Neural cell (in vitro differentiated cells): ENCODE measurements at regions not wholly inside any gene's neighbourhood (a gene's known extent, or its start where the extent isn't known, plus 50 kb on each side); places are given as distances from the start of the nearest gene placed in this dataset.

Source experiments
- EZH2 ChIP-seq: fragments of 200-600, 300-800 bp; shearing (Covaris generic), sonication (generic); IDR thresholded peaks from 2 replicates; pipeline ENCODE4 v1.6.1; 2014; ENCODE audit warnings: antibody characterized with exemption, low read length, borderline replicate concordance, mild to moderate bottlenecking; ENCODE audit not compliant: insufficient read depth, poor library complexity, severe bottlenecking
- MXI1 ChIP-seq: fragments of 450-650 bp; conservative IDR thresholded peaks from 2 replicates; pipeline ENCODE4 v1.6.1; 2014; ENCODE audit warnings: antibody characterized with exemption, mild to moderate bottlenecking; ENCODE audit not compliant: poor library complexity, severe bottlenecking
- POLR2AphosphoS5 ChIP-seq: IDR thresholded peaks from 2 replicates; pipeline ENCODE4 v1.6.1; 2012
- TAF1 ChIP-seq: IDR thresholded peaks from 2 replicates; pipeline ENCODE4 v1.6.1; 2012; ENCODE audit warnings: low read depth
- TF ChIP-seq, protein P1 (sequence below): fragments of 450-650 bp; IDR thresholded peaks from 2 replicates; pipeline ENCODE4 v1.5.1; 2014; ENCODE audit warnings: antibody characterized with exemption, mild to moderate bottlenecking, moderate library complexity; ENCODE audit not compliant: poor library complexity, severe bottlenecking

DNA sequence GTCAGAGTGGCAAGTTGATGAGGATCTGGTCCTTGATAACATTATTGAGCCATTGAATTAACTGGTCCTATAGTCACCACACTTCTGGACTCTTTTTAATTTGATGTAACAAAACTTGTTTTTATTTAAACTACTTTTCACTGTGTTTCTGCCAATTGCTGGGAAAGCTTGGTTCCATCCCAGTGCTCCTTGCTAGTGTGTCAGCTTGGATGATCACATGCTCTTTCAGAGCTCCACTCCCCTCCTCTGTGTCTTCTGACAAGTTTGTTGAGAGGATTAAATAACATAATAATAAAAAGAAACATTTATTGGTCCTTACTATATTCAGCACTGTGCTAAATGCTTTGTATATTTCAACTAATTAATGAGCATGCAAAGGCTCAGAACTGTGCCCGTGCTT is 448.5 kb upstream of the B3GALT2 start:
- TF ChIP-seq, protein P1, sequence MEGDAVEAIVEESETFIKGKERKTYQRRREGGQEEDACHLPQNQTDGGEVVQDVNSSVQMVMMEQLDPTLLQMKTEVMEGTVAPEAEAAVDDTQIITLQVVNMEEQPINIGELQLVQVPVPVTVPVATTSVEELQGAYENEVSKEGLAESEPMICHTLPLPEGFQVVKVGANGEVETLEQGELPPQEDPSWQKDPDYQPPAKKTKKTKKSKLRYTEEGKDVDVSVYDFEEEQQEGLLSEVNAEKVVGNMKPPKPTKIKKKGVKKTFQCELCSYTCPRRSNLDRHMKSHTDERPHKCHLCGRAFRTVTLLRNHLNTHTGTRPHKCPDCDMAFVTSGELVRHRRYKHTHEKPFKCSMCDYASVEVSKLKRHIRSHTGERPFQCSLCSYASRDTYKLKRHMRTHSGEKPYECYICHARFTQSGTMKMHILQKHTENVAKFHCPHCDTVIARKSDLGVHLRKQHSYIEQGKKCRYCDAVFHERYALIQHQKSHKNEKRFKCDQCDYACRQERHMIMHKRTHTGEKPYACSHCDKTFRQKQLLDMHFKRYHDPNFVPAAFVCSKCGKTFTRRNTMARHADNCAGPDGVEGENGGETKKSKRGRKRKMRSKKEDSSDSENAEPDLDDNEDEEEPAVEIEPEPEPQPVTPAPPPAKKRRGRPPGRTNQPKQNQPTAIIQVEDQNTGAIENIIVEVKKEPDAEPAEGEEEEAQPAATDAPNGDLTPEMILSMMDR: no peak
- TF ChIP-seq MXI1 (no peak), EZH2 (no peak), POLR2AphosphoS5 (no peak), TAF1 (no peak)
